HepG2 (cell line): ENCODE measurements at regions not wholly inside any gene's neighbourhood (a gene's known extent, or its start where the extent isn't known, plus 50 kb on each side); places are given as distances from the start of the nearest gene placed in this dataset.
A peak's percentile ranks its signal among the peaks of the same experiment; 100 is the strongest.

Source experiments
- ATAC-seq: fragments of 200-7000 bp; cut with Tn5 transposase; 3 replicates; pipeline ENCODE4 v1.9.1; 2020; ENCODE audit warnings: mild to moderate bottlenecking, moderate library complexity
- BruUV-seq: library from RNA; stranded (reverse); fragments of 400-500 nt; replicated peaks from 2 replicates; lab custom pipeline; 2021; lab: Mats Ljungman, UMichigan
- CTCF ChIA-PET: fragments of 300-600 bp; formaldehyde crosslinking; extraction: SDS; loops from one replicate; lab custom pipeline; 2021; ENCODE audit warnings: low total read pairs, inconsistent platforms, low intra/inter-chr PET ratio; lab: Yijun Ruan, JAX
- POLR2A ChIA-PET: fragments of 350-600 bp; sonication (Branson Sonifier 250); formaldehyde crosslinking; loops from one replicate; lab custom pipeline; 2020; ENCODE audit warnings: antibody characterized with exemption, inconsistent platforms; lab: Yijun Ruan, JAX
- DNase-seq: peaks from one replicate; pipeline ENCODE4 v3.0.0-alpha.2; 2015; ENCODE audit warnings: low spot score
- FAIRE-seq: peaks from 3 replicates; lab custom pipeline; 2011; peaks lifted over from hg19 to GRCh38; lab: Jason Lieb, UNC
- H2AFZ ChIP-seq: one replicate; pipeline ENCODE4 v1.6.1; 2011; ENCODE audit warnings: low read length, inconsistent platforms
- H3K27ac ChIP-seq: fragments of 300-600 bp; 3 replicates; pipeline ENCODE4 v1.8.0; 2011; ENCODE audit warnings: mixed run types, mild to moderate bottlenecking, mixed read lengths, low read length, inconsistent platforms; ENCODE audit not compliant: insufficient read depth; ENCODE audit errors: extremely low read length
- H3K27me3 ChIP-seq, 2 experiments: fragments of 200-600 bp in 1 of 2; 2 replicates in 1 of 2; 3 replicates in 1 of 2; pipeline versions ENCODE4 v1.6.0 to v1.8.0; 2011; ENCODE audit warnings: low read length in 2 of 2, mild to moderate bottlenecking in 2 of 2, moderate library complexity in 2 of 2, inconsistent platforms in 1 of 2; ENCODE audit not compliant: insufficient read depth in 2 of 2, control insufficient read depth in 1 of 2
- H3K36me3 ChIP-seq, 2 experiments: fragments of 200-600 bp in 1 of 2; replicated peaks in 1 of 2; 2 replicates in 1 of 2; 3 replicates in 1 of 2; pipeline versions ENCODE4 v1.5.1 to v1.8.0; 2011; ENCODE audit warnings: low read length in 2 of 2, inconsistent platforms in 1 of 2; ENCODE audit not compliant: insufficient read depth in 2 of 2, control insufficient read depth in 1 of 2
- H3K4me1 ChIP-seq: 2 replicates; pipeline ENCODE4 v1.5.1; 2012; ENCODE audit warnings: low read length, inconsistent platforms; ENCODE audit not compliant: insufficient read depth
- H3K4me2 ChIP-seq: 2 replicates; pipeline ENCODE4 v1.6.0; 2011; ENCODE audit warnings: low read depth, low read length, inconsistent platforms
- H3K4me3 ChIP-seq, 3 experiments: fragments of 200-600 bp in 1 of 3; sonication (generic), shearing (Covaris generic) in 1 of 3; replicated peaks in 1 of 3; 2 replicates each; pipeline ENCODE4 v1.5.1; 2011 to 2016; ENCODE audit warnings: low read length in 3 of 3, inconsistent platforms in 2 of 3, low read depth in 2 of 3, mild to moderate bottlenecking in 2 of 3, control low read depth in 1 of 3, mixed read lengths in 1 of 3; ENCODE audit not compliant: insufficient read depth in 1 of 3
- H3K79me2 ChIP-seq: one replicate; pipeline ENCODE4 v1.6.1; 2011; ENCODE audit warnings: low read length, inconsistent platforms; ENCODE audit not compliant: insufficient read depth
- H3K9ac ChIP-seq: 2 replicates; pipeline ENCODE4 v1.6.0; 2011; ENCODE audit warnings: mild to moderate bottlenecking, low read depth, low read length, inconsistent platforms; ENCODE audit not compliant: insufficient read depth
- H3K9me3 ChIP-seq: 2 replicates; pipeline ENCODE4 v1.5.1; 2012; ENCODE audit warnings: mild to moderate bottlenecking, low read length
- H4K20me1 ChIP-seq: 2 replicates; pipeline ENCODE4 v1.6.0; 2011; ENCODE audit warnings: inconsistent platforms, mild to moderate bottlenecking, low read length, moderate library complexity; ENCODE audit not compliant: insufficient read depth
- BORCS8-MEF2B ChIP-seq: sonication (generic); formaldehyde crosslinking; IDR thresholded peaks from 2 replicates; pipeline ENCODE4 v1.8.0; 2022; ENCODE audit warnings: mild to moderate bottlenecking, missing genetic modification reagents
- CAMTA2 ChIP-seq: sonication (generic); formaldehyde crosslinking; IDR thresholded peaks from 2 replicates; pipeline ENCODE4 v1.4.0; 2020; ENCODE audit warnings: mild to moderate bottlenecking, missing genetic modification reagents, borderline replicate concordance
- EP300 ChIP-seq, 3 experiments: sonication (generic) in 1 of 3; formaldehyde crosslinking in 1 of 3; IDR thresholded peaks; 2 replicates each; pipeline versions ENCODE4 v1.5.1 to v1.6.1; 2011 to 2020; ENCODE audit warnings: low read depth in 2 of 3, low read length in 2 of 3, borderline replicate concordance in 1 of 3, improper control_type of control experiment in 1 of 3, mild to moderate bottlenecking in 1 of 3, missing genetic modification reagents in 1 of 3, moderate library complexity in 1 of 3
- FOXA1 ChIP-seq, 2 experiments: fragments of 450-650 bp in 1 of 2; sonication (generic) in 1 of 2; formaldehyde crosslinking in 1 of 2; IDR thresholded peaks; 2 replicates each; pipeline versions ENCODE4 v1.4.0 to v1.6.1; 2016 to 2020; ENCODE audit warnings: missing genetic modification reagents in 1 of 2
- HNRNPL ChIP-seq: fragments of 200-400 bp; formaldehyde crosslinking; IDR thresholded peaks from 2 replicates; pipeline ENCODE4 v1.6.1; 2017; ENCODE audit warnings: mild to moderate bottlenecking, low read depth, low read length
- KAT7 ChIP-seq: IDR thresholded peaks from 2 replicates; pipeline ENCODE4 v1.6.1; 2018; ENCODE audit warnings: borderline replicate concordance, missing compliant biosample characterization
- KDM2A ChIP-seq: sonication (generic); formaldehyde crosslinking; IDR thresholded peaks from 2 replicates; pipeline ENCODE4 v1.4.0; 2020; ENCODE audit warnings: low read depth, missing genetic modification reagents, borderline replicate concordance
- MIER2 ChIP-seq: IDR thresholded peaks from 2 replicates; pipeline ENCODE4 v1.6.1; 2016; ENCODE audit warnings: missing biosample characterization, missing genetic modification reagents
- POLR2AphosphoS2 ChIP-seq: IDR thresholded peaks from 2 replicates; pipeline ENCODE4 v1.6.1; 2011; ENCODE audit warnings: low read depth, low read length, improper control_type of control experiment
- PRDM4 ChIP-seq: sonication (generic); formaldehyde crosslinking; IDR thresholded peaks from 2 replicates; pipeline ENCODE4 v1.9.0; 2021; ENCODE audit warnings: missing genetic modification reagents, borderline replicate concordance
- SOX5 ChIP-seq: IDR thresholded peaks from 2 replicates; pipeline ENCODE4 v1.6.1; 2016; ENCODE audit warnings: borderline replicate concordance
- ZBTB26 ChIP-seq: IDR thresholded peaks from 2 replicates; pipeline ENCODE4 v1.6.1; 2016; ENCODE audit warnings: missing compliant biosample characterization, missing genetic modification reagents, borderline replicate concordance
- ZC3H13 ChIP-seq: sonication (generic); formaldehyde crosslinking; IDR thresholded peaks from 2 replicates; pipeline ENCODE4 v1.8.1; 2023; ENCODE audit warnings: mild to moderate bottlenecking, missing genetic modification reagents, moderate library complexity
- ZFP36L2 ChIP-seq: sonication (generic); formaldehyde crosslinking; IDR thresholded peaks from 2 replicates; pipeline ENCODE4 v1.4.0; 2020; ENCODE audit warnings: missing genetic modification reagents
- ZNF251 ChIP-seq: sonication (generic); formaldehyde crosslinking; IDR thresholded peaks from 2 replicates; pipeline ENCODE4 v1.9.0; 2021; ENCODE audit warnings: mild to moderate bottlenecking, missing genetic modification reagents
- ZNF468 ChIP-seq: sonication (generic); formaldehyde crosslinking; IDR thresholded peaks from 2 replicates; pipeline ENCODE4 v1.8.0; 2022; ENCODE audit warnings: mild to moderate bottlenecking, moderate library complexity, missing genetic modification reagents
- ZNF598 ChIP-seq: sonication (generic); formaldehyde crosslinking; IDR thresholded peaks from 2 replicates; pipeline ENCODE4 v1.5.1; 2020; ENCODE audit warnings: mild to moderate bottlenecking, missing genetic modification reagents, borderline replicate concordance
- ZZZ3 ChIP-seq: sonication (generic); formaldehyde crosslinking; IDR thresholded peaks from 2 replicates; pipeline ENCODE4 v1.4.0; 2020; ENCODE audit warnings: missing genetic modification reagents, mild to moderate bottlenecking, borderline replicate concordance
- WGBS: methylation state at CpG from one replicate; pipeline ENCODE4 v1.1.6; 2017; ENCODE audit warnings: low lambda C conversion rate; 5-methylcytosine and 5-hydroxymethylcytosine counted together
- in situ Hi-C: cut with HindIII; loops from 2 replicates; pipeline ENCODE4 v1.10.0; 2017; ENCODE audit warnings: low pct_unique_long_range_greater_than_20kb; ENCODE audit not compliant: extremely low pct_ligation_motif_present
- intact Hi-C: fragments of 100-400 bp; cut with micrococcal nuclease; formaldehyde crosslinking; loops from one replicate; pipeline ENCODE4 v1.10.0; 2022; ENCODE audit not compliant: unreplicated experiment

GRCh38 chr6:41428336-41428995 is 93.1 kb downstream of the NCR2 start:
- no peak overlapping the region for H3K27ac ChIP-seq
- FAIRE-seq (no peak), DNase-seq (no peak), ATAC-seq (no peak)
- H3K4me2 ChIP-seq = peak overlapping the region; percentile 78
- H4K20me1 ChIP-seq = no peaks in the 10 kb centered on the region
- H3K4me1 ChIP-seq = peaks cover 54% of the 10 kb centered on the region
- BruUV-seq = TSS peak; percentile 83
- H3K9me3 ChIP-seq = no peaks in the 10 kb centered on the region
- TF ChIP-seq ZZZ3 (CRISPR knock-in tag) (no peak), EP300 (IDR thresholded peaks at IDR 0.05; ENCODE audit: low read depth in 2 of 2, low read length in 2 of 2) (no peak), EP300 (CRISPR knock-in tag; IDR thresholded peaks at IDR 0.05; ENCODE audit: borderline replicate concordance) (no peak), ZNF251 (CRISPR knock-in tag) (no peak), PRDM4 (no peak), POLR2AphosphoS2 (no peak), HNRNPL (0 out of 2 replicates have a peak, but pooled peaks have one; percentile 8), FOXA1 (IDR thresholded peaks at IDR 0.05) (no peak), FOXA1 (CRISPR knock-in tag; IDR thresholded peaks at IDR 0.05) (no peak), BORCS8-MEF2B (CRISPR knock-in tag) (0 out of 2 replicates have a peak, but pooled peaks have one; percentile 19), ZNF598 (CRISPR knock-in tag) (no peak), ZNF468 (no peak), KAT7 (CRISPR knock-in tag) (no peak), ZBTB26 (CRISPR knock-in tag) (no peak), SOX5 (CRISPR knock-in tag) (no peak), KDM2A (CRISPR knock-in tag) (0 out of 2 replicates have a peak, but pooled peaks have one; percentile 3), ZC3H13 (CRISPR knock-in tag) (0 out of 2 replicates have a peak, but pooled peaks have one; percentile 11), MIER2 (CRISPR knock-in tag) (no peak), CAMTA2 (CRISPR knock-in tag) (no peak), ZFP36L2 (CRISPR knock-in tag) (no peak)
- intact Hi-C loops (loop anchor here (1.0 kb wide), 1 partner anchor 28 kb away; no protein-coding TSS in a partner anchor), in situ Hi-C loops (loop anchor here (5.0 kb wide), 2 partner anchors 119 to 164 kb away; partner anchors contain the start of gene FOXP4)
- ChIA-PET POLR2A (interaction anchor here (0.8 to 1.6 kb wide), 7 partner anchors 14 to 174 kb away, joined by 3 to 8 read pairs (median 5); no protein-coding TSS in a partner anchor), CTCF (interaction anchor here (1.2 to 1.3 kb wide), 2 partner anchors 27 to 164 kb away, joined by 4 to 5 read pairs; no protein-coding TSS in a partner anchor)
- no peak overlapping the region for H2AFZ ChIP-seq
- peak overlapping the region; percentile 55 to 73 (median 56) for H3K4me3 ChIP-seq
- 11% methylated on average over 13 of the region's 35 CpGs for WGBS
- H3K27me3 ChIP-seq = peaks cover 3 to 40% of the 10 kb centered on the region in 2 experiments; a peak in 4 of 5 replicates
- no peaks in the 10 kb centered on the region for H3K36me3 ChIP-seq
- no peaks in the 10 kb centered on the region for H3K79me2 ChIP-seq
- no peak overlapping the region; the same call in 1 of the 2 replicates for H3K9ac ChIP-seq
